ENCODE measurements at regions not wholly inside any gene's neighbourhood (a gene's known extent, or its start where the extent isn't known, plus 50 kb on each side); places are given as distances from the start of the nearest gene placed in this dataset.

GRCh38 chr12:42670719-42671118 is 81.2 kb upstream of the PRICKLE1 start:
- TF ChIP-seq POLR2AphosphoS5 (IDR thresholded peaks at IDR 0.05; ENCODE audit: insufficient read depth in 1 of 2, low read depth in 1 of 2) (no peak), CTCF (IDR thresholded peaks at IDR 0.05) (no peak)

Data from vagina (tissue), 2 donors.